ENCODE measurements at regions not wholly inside any gene's neighbourhood (a gene's known extent, or its start where the extent isn't known, plus 50 kb on each side); places are given as distances from the start of the nearest gene placed in this dataset.

DNA sequence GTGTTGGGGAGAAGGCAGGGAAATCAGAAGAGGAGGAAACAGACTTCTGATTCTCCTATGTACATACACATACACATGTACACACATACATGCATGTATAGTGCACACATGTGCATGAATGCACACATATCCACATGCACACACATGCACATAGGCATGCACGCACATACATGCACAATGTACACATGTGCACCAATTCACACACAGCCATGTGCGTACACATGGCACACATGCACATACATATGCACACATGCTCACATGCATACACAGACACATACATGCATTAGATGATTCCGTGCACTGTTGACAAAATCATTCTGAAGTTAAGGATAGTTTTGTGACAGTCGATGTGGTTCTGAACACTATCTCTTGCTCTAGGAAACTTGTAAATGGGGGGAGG, 214.0 kb upstream of the CDH13 start:
- in situ Hi-C loops (cut with HindIII; ENCODE audit: extremely low pct_ligation_motif_present, low pct_unique_long_range_greater_than_20kb) (no loop called here), intact Hi-C loops (cut with micrococcal nuclease; ENCODE audit: unreplicated experiment) (no loop called here)
- no peaks in the 10 kb centered on the region for H4K20me1 ChIP-seq (ENCODE audit: insufficient read depth, low read length)
- no peaks in the 10 kb centered on the region for H3K36me3 ChIP-seq (replicated peaks in 1 of 2; ENCODE audit: control insufficient read depth in 1 of 2, insufficient read depth in 2 of 2, low read length in 2 of 2)
- WGBS (ENCODE audit: low lambda C conversion rate), result 3% methylated on average over 4 of the region's 4 CpGs
- no peak overlapping the region for H3K9ac ChIP-seq (ENCODE audit: insufficient read depth, low read depth, low read length)
- no peaks in the 10 kb centered on the region for H3K9me3 ChIP-seq (ENCODE audit: low read length)
- ATAC-seq, result no peak
- CTCF ChIA-PET (ENCODE audit: low intra/inter-chr PET ratio, low total read pairs), result no interaction called here
- FAIRE-seq, result no peak
- no peak overlapping the region for H3K4me3 ChIP-seq (replicated peaks in 1 of 3; ENCODE audit: insufficient read depth in 1 of 3, low read depth in 2 of 3, low read length in 3 of 3)
- no peaks in the 10 kb centered on the region for H3K4me1 ChIP-seq (ENCODE audit: insufficient read depth, low read length)
- no peak overlapping the region for H3K27ac ChIP-seq (ENCODE audit: extremely low read length, insufficient read depth, low read length)
- POLR2A ChIA-PET, result no interaction called here
- no peak overlapping the region for H3K4me2 ChIP-seq (ENCODE audit: low read depth, low read length)
- TF ChIP-seq ZC3H13 (CRISPR knock-in tag; IDR thresholded peaks at IDR 0.05) (no peak), MNT (IDR thresholded peaks at IDR 0.05) (peak; percentile 96)
- DNase-seq (ENCODE audit: low spot score), result no peak
- no peak overlapping the region for H2AFZ ChIP-seq (ENCODE audit: low read length)
- no peaks in the 10 kb centered on the region for H3K79me2 ChIP-seq (ENCODE audit: insufficient read depth, low read length)
- BruUV-seq (replicated peaks), result no TSS peak
- H3K27me3 ChIP-seq (ENCODE audit: control insufficient read depth in 1 of 2, insufficient read depth in 2 of 2, low read length in 2 of 2), result peaks cover 0 to 4% of the 10 kb centered on the region in 2 experiments; a peak in 2 of 5 replicates

GRCh38 chr16:82405736-82406135, 221.0 kb upstream of the CDH13 start:
- 3% methylated on average over 6 of the region's 6 CpGs for WGBS (ENCODE audit: low lambda C conversion rate)
- H3K79me2 ChIP-seq (ENCODE audit: insufficient read depth, low read length), result no peaks in the 10 kb centered on the region
- ChIA-PET POLR2A (no interaction called here), CTCF (ENCODE audit: low intra/inter-chr PET ratio, low total read pairs) (no interaction called here)
- H2AFZ ChIP-seq (ENCODE audit: low read length), result no peak overlapping the region
- in situ Hi-C loops (cut with HindIII; ENCODE audit: extremely low pct_ligation_motif_present, low pct_unique_long_range_greater_than_20kb), result no loop called here
- H3K36me3 ChIP-seq (replicated peaks in 1 of 2; ENCODE audit: control insufficient read depth in 1 of 2, insufficient read depth in 2 of 2, low read length in 2 of 2), result no peaks in the 10 kb centered on the region
- intact Hi-C loops (cut with micrococcal nuclease; ENCODE audit: unreplicated experiment), result no loop called here
- no peak for ATAC-seq
- H3K27ac ChIP-seq (ENCODE audit: extremely low read length, insufficient read depth, low read length), result no peak overlapping the region
- no peak for FAIRE-seq
- DNase-seq (ENCODE audit: low spot score), result no peak
- BruUV-seq (replicated peaks), result no TSS peak
- H3K9me3 ChIP-seq (ENCODE audit: low read length), result no peaks in the 10 kb centered on the region
- no peak overlapping the region for H3K4me3 ChIP-seq (replicated peaks in 1 of 3; ENCODE audit: insufficient read depth in 1 of 3, low read depth in 2 of 3, low read length in 3 of 3)
- H3K9ac ChIP-seq (ENCODE audit: insufficient read depth, low read depth, low read length), result no peak overlapping the region
- no peaks in the 10 kb centered on the region for H4K20me1 ChIP-seq (ENCODE audit: insufficient read depth, low read length)
- peaks cover 0 to 4% of the 10 kb centered on the region in 2 experiments; a peak in 1 of 5 replicates for H3K27me3 ChIP-seq (ENCODE audit: control insufficient read depth in 1 of 2, insufficient read depth in 2 of 2, low read length in 2 of 2)
- H3K4me1 ChIP-seq (ENCODE audit: insufficient read depth, low read length), result no peaks in the 10 kb centered on the region
- no peak overlapping the region for H3K4me2 ChIP-seq (ENCODE audit: low read depth, low read length)
- TF ChIP-seq PAWR (CRISPR knock-in tag; IDR thresholded peaks at IDR 0.05; ENCODE audit: borderline replicate concordance) (no peak), MTA1 (CRISPR knock-in tag; IDR thresholded peaks at IDR 0.05; ENCODE audit: borderline replicate concordance) (no peak), SAP130 (CRISPR knock-in tag; IDR thresholded peaks at IDR 0.05; ENCODE audit: low read depth) (no peak), ZNF724P (CRISPR knock-in tag; IDR thresholded peaks at IDR 0.05; ENCODE audit: borderline replicate concordance) (no peak), RCOR2 (CRISPR knock-in tag; IDR thresholded peaks at IDR 0.05) (no peak), ZNF598 (CRISPR knock-in tag; IDR thresholded peaks at IDR 0.05; ENCODE audit: borderline replicate concordance) (no peak), ZNF773 (CRISPR knock-in tag; IDR thresholded peaks at IDR 0.05; ENCODE audit: borderline replicate concordance) (no peak), ZNF782 (CRISPR knock-in tag; IDR thresholded peaks at IDR 0.05; ENCODE audit: borderline replicate concordance) (no peak), DNMT1 (CRISPR knock-in tag; IDR thresholded peaks at IDR 0.05) (no peak), HNF4G (IDR thresholded peaks at IDR 0.05; ENCODE audit: borderline replicate concordance, low read depth, low read length) (no peak), HNF4G (CRISPR knock-in tag; IDR thresholded peaks at IDR 0.05; ENCODE audit: borderline replicate concordance, low read depth) (no peak)
- TF ChIP-seq, protein P1, sequence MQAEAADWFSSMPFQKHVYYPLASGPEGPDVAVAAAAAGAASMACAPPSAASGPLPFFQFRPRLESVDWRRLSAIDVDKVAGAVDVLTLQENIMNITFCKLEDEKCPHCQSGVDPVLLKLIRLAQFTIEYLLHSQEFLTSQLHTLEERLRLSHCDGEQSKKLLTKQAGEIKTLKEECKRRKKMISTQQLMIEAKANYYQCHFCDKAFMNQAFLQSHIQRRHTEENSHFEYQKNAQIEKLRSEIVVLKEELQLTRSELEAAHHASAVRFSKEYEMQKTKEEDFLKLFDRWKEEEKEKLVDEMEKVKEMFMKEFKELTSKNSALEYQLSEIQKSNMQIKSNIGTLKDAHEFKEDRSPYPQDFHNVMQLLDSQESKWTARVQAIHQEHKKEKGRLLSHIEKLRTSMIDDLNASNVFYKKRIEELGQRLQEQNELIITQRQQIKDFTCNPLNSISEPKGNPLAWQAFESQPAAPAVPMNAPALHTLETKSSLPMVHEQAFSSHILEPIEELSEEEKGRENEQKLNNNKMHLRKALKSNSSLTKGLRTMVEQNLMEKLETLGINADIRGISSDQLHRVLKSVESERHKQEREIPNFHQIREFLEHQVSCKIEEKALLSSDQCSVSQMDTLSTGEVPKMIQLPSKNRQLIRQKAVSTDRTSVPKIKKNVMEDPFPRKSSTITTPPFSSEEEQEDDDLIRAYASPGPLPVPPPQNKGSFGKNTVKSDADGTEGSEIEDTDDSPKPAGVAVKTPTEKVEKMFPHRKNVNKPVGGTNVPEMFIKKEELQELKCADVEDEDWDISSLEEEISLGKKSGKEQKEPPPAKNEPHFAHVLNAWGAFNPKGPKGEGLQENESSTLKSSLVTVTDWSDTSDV (CRISPR knock-in tag; IDR thresholded peaks at IDR 0.05), result no peak
- TF ChIP-seq, protein P2, sequence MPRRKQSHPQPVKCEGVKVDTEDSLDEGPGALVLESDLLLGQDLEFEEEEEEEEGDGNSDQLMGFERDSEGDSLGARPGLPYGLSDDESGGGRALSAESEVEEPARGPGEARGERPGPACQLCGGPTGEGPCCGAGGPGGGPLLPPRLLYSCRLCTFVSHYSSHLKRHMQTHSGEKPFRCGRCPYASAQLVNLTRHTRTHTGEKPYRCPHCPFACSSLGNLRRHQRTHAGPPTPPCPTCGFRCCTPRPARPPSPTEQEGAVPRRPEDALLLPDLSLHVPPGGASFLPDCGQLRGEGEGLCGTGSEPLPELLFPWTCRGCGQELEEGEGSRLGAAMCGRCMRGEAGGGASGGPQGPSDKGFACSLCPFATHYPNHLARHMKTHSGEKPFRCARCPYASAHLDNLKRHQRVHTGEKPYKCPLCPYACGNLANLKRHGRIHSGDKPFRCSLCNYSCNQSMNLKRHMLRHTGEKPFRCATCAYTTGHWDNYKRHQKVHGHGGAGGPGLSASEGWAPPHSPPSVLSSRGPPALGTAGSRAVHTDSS (CRISPR knock-in tag; conservative IDR thresholded peaks at IDR 0.05), result no peak
